ENCODE measurements at regions not wholly inside any gene's neighbourhood (a gene's known extent, or its start where the extent isn't known, plus 50 kb on each side); places are given as distances from the start of the nearest gene placed in this dataset.

DNA sequence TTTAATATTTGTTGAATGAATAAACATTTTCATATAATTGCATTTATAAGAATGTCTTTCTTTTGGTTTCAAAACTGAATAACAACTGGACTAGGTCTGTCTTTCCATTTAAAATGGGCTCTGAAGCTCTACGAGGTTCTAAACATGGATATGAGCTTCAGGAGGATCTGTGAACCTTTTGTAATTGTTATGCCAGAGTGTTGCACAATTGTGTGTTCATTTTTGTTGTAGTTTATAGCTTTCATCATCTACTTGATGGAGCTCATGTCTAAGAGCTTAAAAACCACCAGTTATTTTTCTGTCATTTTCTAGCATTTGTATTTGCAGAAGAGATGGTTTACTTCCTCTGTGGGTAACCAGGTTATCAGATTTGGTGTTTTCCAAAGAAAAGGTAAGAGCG, 265.7 kb upstream of the NPY start:
- peak; percentile 19 for DNase-seq
- WGBS = 92% methylated on average over 2 of the region's 2 CpGs
- H4K91ac ChIP-seq (ENCODE audit: low read length) = no peak overlapping the region
- H3K18ac ChIP-seq (ENCODE audit: low read depth in 1 of 2, low read length in 2 of 2) = no peak overlapping the region
- no peaks in the 10 kb centered on the region for H3K4me1 ChIP-seq (ENCODE audit: control insufficient read depth, insufficient read depth, low read depth, low read length)
- no peak overlapping the region for H3K14ac ChIP-seq (ENCODE audit: low read length in 2 of 2)
- H3K4ac ChIP-seq (ENCODE audit: low read depth in 1 of 2, low read length in 2 of 2) = no peak overlapping the region
- H2AK5ac ChIP-seq (ENCODE audit: low read length, severe bottlenecking) = no peak overlapping the region
- no peak overlapping the region for H3K4me2 ChIP-seq (ENCODE audit: low read length, poor library complexity, severe bottlenecking)
- no peak overlapping the region for H3K4me3 ChIP-seq (ENCODE audit: insufficient read depth in 1 of 2, low read depth in 1 of 2, low read length in 2 of 2)
- H3K36me3 ChIP-seq (ENCODE audit: control insufficient read depth in 1 of 2, insufficient read depth in 2 of 2, low read depth in 1 of 2, low read length in 2 of 2) = no peaks in the 10 kb centered on the region
- H3K79me1 ChIP-seq (replicated peaks; ENCODE audit: low read length, poor library complexity, severe bottlenecking) = no peaks in the 10 kb centered on the region
- no peak overlapping the region for H2AFZ ChIP-seq (ENCODE audit: low read depth, low read length)
- H3K27ac ChIP-seq (ENCODE audit: low read length, poor library complexity, severe bottlenecking) = no peak overlapping the region
- H3K9me3 ChIP-seq (ENCODE audit: control insufficient read depth, low read length) = no peaks in the 10 kb centered on the region
- no peak overlapping the region for H2BK120ac ChIP-seq (ENCODE audit: low read depth, low read length)
- no peak overlapping the region for H2BK5ac ChIP-seq (ENCODE audit: low read depth, low read length, poor library complexity, severe bottlenecking)
- H2BK12ac ChIP-seq (ENCODE audit: low read length in 2 of 2) = no peak overlapping the region
- no peak overlapping the region for H2BK15ac ChIP-seq (ENCODE audit: low read depth, poor library complexity, severe bottlenecking)
- H3K9ac ChIP-seq (ENCODE audit: low read length) = no peak overlapping the region
- no peak overlapping the region for H4K8ac ChIP-seq (ENCODE audit: low read length)
- no peak overlapping the region for H3K23ac ChIP-seq (ENCODE audit: low read length in 2 of 2)
- H3K27me3 ChIP-seq (ENCODE audit: control insufficient read depth in 1 of 2, insufficient read depth in 1 of 2, low read length in 2 of 2) = no peaks in the 10 kb centered on the region

DNA sequence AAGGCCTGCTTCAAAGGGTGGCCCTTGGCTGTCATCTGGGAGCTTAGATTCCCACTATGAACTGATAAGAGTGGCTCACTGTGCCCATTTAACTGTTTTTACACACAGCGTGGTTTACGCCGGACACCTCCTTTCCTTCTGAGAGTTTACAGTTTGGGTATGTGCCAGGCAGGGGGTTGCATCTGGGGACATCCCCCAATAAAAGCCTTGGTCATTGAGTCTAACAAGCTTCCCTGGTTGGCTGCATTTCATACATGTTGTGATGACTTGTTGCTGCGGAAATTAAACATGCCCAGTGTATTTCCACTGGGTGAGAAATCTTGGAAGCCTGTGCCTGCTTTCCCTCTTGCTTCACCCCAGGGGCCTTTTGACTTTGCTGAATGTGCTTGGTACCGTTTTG, 264.1 kb upstream of the NPY start:
- Histone ChIP-seq H2AK5ac (ENCODE audit: low read length, severe bottlenecking) (no peak overlapping the region), H3K4me1 (ENCODE audit: control insufficient read depth, insufficient read depth, low read depth, low read length) (peaks cover 3% of the 10 kb centered on the region), H4K91ac (ENCODE audit: low read length) (no peak overlapping the region), H3K18ac (ENCODE audit: low read depth in 1 of 2, low read length in 2 of 2) (peak overlapping the region; percentile 15 to 55), H3K79me1 (replicated peaks; ENCODE audit: low read length, poor library complexity, severe bottlenecking) (no peaks in the 10 kb centered on the region), H3K27me3 (ENCODE audit: control insufficient read depth in 1 of 2, insufficient read depth in 1 of 2, low read length in 2 of 2) (no peaks in the 10 kb centered on the region), H4K8ac (ENCODE audit: low read length) (no peak overlapping the region), H3K4ac (ENCODE audit: low read depth in 1 of 2, low read length in 2 of 2) (no peak overlapping the region), H3K4me2 (ENCODE audit: low read length, poor library complexity, severe bottlenecking) (no peak overlapping the region), H3K23ac (ENCODE audit: low read length in 2 of 2) (no peak overlapping the region), H3K27ac (ENCODE audit: low read length, poor library complexity, severe bottlenecking) (no peak overlapping the region), H2AFZ (ENCODE audit: low read depth, low read length) (no peak overlapping the region), H2BK5ac (ENCODE audit: low read depth, low read length, poor library complexity, severe bottlenecking) (no peak overlapping the region), H2BK15ac (ENCODE audit: low read depth, poor library complexity, severe bottlenecking) (no peak overlapping the region), H3K36me3 (ENCODE audit: control insufficient read depth in 1 of 2, insufficient read depth in 2 of 2, low read depth in 1 of 2, low read length in 2 of 2) (no peaks in the 10 kb centered on the region), H3K9me3 (ENCODE audit: control insufficient read depth, low read length) (no peaks in the 10 kb centered on the region), H3K14ac (ENCODE audit: low read length in 2 of 2) (no peak overlapping the region), H2BK12ac (ENCODE audit: low read length in 2 of 2) (no peak overlapping the region), H3K4me3 (ENCODE audit: insufficient read depth in 1 of 2, low read depth in 1 of 2, low read length in 2 of 2) (no peak overlapping the region), H3K9ac (ENCODE audit: low read length) (no peak overlapping the region), H2BK120ac (ENCODE audit: low read depth, low read length) (no peak overlapping the region)
- DNase-seq = no peak
- 74% methylated on average over 4 of the region's 5 CpGs for WGBS

DNA sequence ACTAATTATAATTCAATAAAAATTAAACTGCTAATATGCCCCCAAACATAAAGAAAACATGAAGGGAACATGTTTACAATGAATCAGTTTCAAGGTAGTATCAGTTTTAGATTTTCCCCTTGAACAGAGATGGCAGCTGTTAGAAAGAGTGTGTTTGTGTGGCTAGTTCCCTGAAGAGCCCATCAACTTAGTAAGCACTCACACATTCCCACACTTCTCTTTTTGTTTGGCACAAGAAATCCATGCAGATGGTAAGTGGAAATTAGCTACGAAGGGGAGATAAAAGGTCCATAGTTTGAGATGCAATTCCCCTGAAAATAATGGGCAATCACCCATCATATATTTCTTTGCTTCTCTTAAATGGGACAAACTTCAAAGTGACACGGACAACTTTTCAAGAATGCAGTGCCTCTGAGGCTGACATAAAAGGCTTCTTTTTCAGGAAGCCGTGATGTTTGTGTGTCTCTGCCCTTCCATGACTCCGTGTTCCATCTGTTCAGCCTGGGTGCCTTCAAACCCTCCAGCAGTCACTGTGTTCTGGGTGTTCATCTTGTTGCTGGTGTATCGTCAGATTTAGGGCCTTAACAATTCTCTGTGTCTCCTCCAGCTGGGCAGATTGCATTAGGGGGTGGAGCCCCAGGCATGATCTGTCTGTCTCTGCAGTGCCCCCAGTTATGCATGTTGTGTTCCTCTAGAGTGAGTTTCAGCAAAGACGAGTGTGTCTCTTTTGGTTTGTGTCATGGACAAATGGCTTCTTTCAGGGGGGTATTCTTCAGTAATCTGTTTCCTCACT, 259.5 kb upstream of the NPY start:
- Histone ChIP-seq H3K27ac (ENCODE audit: low read length, poor library complexity, severe bottlenecking) (peak overlapping the region; percentile 34), H2BK15ac (ENCODE audit: low read depth, poor library complexity, severe bottlenecking) (peak overlapping the region; percentile 77), H3K4me3 (ENCODE audit: insufficient read depth in 1 of 2, low read depth in 1 of 2, low read length in 2 of 2) (no peak overlapping the region), H3K18ac (ENCODE audit: low read depth in 1 of 2, low read length in 2 of 2) (peak overlapping the region; percentile 62 to 88), H3K36me3 (ENCODE audit: control insufficient read depth in 1 of 2, insufficient read depth in 2 of 2, low read depth in 1 of 2, low read length in 2 of 2) (no peaks in the 10 kb centered on the region), H3K27me3 (ENCODE audit: control insufficient read depth in 1 of 2, insufficient read depth in 1 of 2, low read length in 2 of 2) (no peaks in the 10 kb centered on the region), H3K4me2 (ENCODE audit: low read length, poor library complexity, severe bottlenecking) (no peak overlapping the region), H3K9ac (ENCODE audit: low read length) (no peak overlapping the region), H2AFZ (ENCODE audit: low read depth, low read length) (no peak overlapping the region), H3K4ac (ENCODE audit: low read depth in 1 of 2, low read length in 2 of 2) (peak overlapping the region; percentile 91 to 93), H2BK120ac (ENCODE audit: low read depth, low read length) (peak overlapping the region; percentile 94), H3K4me1 (ENCODE audit: control insufficient read depth, insufficient read depth, low read depth, low read length) (peaks cover 3% of the 10 kb centered on the region), H3K9me3 (ENCODE audit: control insufficient read depth, low read length) (no peaks in the 10 kb centered on the region), H3K23ac (ENCODE audit: low read length in 2 of 2) (peak overlapping the region in 1 of 2 experiments; percentile 50), H2BK5ac (ENCODE audit: low read depth, low read length, poor library complexity, severe bottlenecking) (no peak overlapping the region), H2BK12ac (ENCODE audit: low read length in 2 of 2) (peak overlapping the region; percentile 23 to 82), H2AK5ac (ENCODE audit: low read length, severe bottlenecking) (no peak overlapping the region), H4K91ac (ENCODE audit: low read length) (peak overlapping the region; percentile 94), H3K79me1 (replicated peaks; ENCODE audit: low read length, poor library complexity, severe bottlenecking) (no peaks in the 10 kb centered on the region), H4K8ac (ENCODE audit: low read length) (peak overlapping the region; percentile 87), H3K14ac (ENCODE audit: low read length in 2 of 2) (peak overlapping the region in 1 of 2 experiments; percentile 57)
- WGBS = 52% methylated on average over 6 of the region's 6 CpGs
- DNase-seq = peak; percentile 73

DNA sequence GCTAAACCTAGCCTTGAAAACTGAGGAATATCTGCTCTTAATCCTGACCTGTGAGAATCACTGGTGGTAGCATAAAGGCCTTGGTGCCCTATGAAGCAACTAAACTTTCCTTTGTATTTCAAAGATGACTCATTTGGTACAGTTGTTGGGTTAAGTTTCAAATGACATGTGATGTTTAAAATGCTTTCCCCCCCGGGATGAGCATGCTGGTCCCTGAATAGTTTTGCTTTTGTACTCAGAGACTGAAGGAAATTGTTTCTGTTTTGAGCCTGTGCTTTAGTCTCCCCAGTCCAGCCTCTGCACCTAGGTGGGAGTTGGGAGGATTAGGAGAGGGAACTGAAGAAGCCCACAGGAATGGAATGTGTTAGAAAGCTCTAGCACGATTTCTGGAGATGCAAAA, 258.9 kb upstream of the NPY start:
- peak overlapping the region in 1 of 2 experiments; percentile 88 for H3K18ac ChIP-seq (ENCODE audit: low read depth in 1 of 2, low read length in 2 of 2)
- H4K91ac ChIP-seq (ENCODE audit: low read length) = peak overlapping the region; percentile 94
- peak overlapping the region; percentile 91 to 93 for H3K4ac ChIP-seq (ENCODE audit: low read depth in 1 of 2, low read length in 2 of 2)
- H2BK15ac ChIP-seq (ENCODE audit: low read depth, poor library complexity, severe bottlenecking) = no peak overlapping the region
- H2AK5ac ChIP-seq (ENCODE audit: low read length, severe bottlenecking) = no peak overlapping the region
- peak; percentile 88 for DNase-seq
- H3K9ac ChIP-seq (ENCODE audit: low read length) = no peak overlapping the region
- H3K23ac ChIP-seq (ENCODE audit: low read length in 2 of 2) = no peak overlapping the region
- no peak overlapping the region for H3K14ac ChIP-seq (ENCODE audit: low read length in 2 of 2)
- H3K4me2 ChIP-seq (ENCODE audit: low read length, poor library complexity, severe bottlenecking) = no peak overlapping the region
- no peaks in the 10 kb centered on the region for H3K36me3 ChIP-seq (ENCODE audit: control insufficient read depth in 1 of 2, insufficient read depth in 2 of 2, low read depth in 1 of 2, low read length in 2 of 2)
- no peak overlapping the region for H2BK5ac ChIP-seq (ENCODE audit: low read depth, low read length, poor library complexity, severe bottlenecking)
- H3K4me1 ChIP-seq (ENCODE audit: control insufficient read depth, insufficient read depth, low read depth, low read length) = peaks cover 3% of the 10 kb centered on the region
- H2BK12ac ChIP-seq (ENCODE audit: low read length in 2 of 2) = peak overlapping the region in 1 of 2 experiments; percentile 82
- no peak overlapping the region for H3K4me3 ChIP-seq (ENCODE audit: insufficient read depth in 1 of 2, low read depth in 1 of 2, low read length in 2 of 2)
- H2BK120ac ChIP-seq (ENCODE audit: low read depth, low read length) = peak overlapping the region; percentile 94
- WGBS = 1% methylated on average over 2 of the region's 2 CpGs
- H2AFZ ChIP-seq (ENCODE audit: low read depth, low read length) = no peak overlapping the region
- H3K9me3 ChIP-seq (ENCODE audit: control insufficient read depth, low read length) = no peaks in the 10 kb centered on the region
- peak overlapping the region; percentile 34 for H3K27ac ChIP-seq (ENCODE audit: low read length, poor library complexity, severe bottlenecking)
- no peaks in the 10 kb centered on the region for H3K79me1 ChIP-seq (replicated peaks; ENCODE audit: low read length, poor library complexity, severe bottlenecking)
- peak overlapping the region; percentile 87 for H4K8ac ChIP-seq (ENCODE audit: low read length)
- H3K27me3 ChIP-seq (ENCODE audit: control insufficient read depth in 1 of 2, insufficient read depth in 1 of 2, low read length in 2 of 2) = no peaks in the 10 kb centered on the region

Measured in mesenchymal stem cell (in vitro differentiated cells and primary cell).